DMS 273 (cell line): ENCODE measurements at regions not wholly inside any gene's neighbourhood (a gene's known extent, or its start where the extent isn't known, plus 50 kb on each side); places are given as distances from the start of the nearest gene placed in this dataset.
"Not testable (repeated sequence)": the region's sequence is repeated elsewhere in the genome, so short reads cannot be mapped to it uniquely, and the experiment has no call there.

ENCODE experiments used
- DNase-seq: peaks from one replicate; lab custom pipeline; 2025; ENCODE audit not compliant: unreplicated experiment; lab: John Stamatoyannopoulos, UW

GRCh38 chr5:113719549-113719948 is 206.1 kb downstream of the YTHDC2 start:
- no peak for DNase-seq

GRCh38 chr5:113721171-113721570 is 207.7 kb downstream of the YTHDC2 start:
- DNase-seq = no peak

GRCh38 chr5:113723021-113723420 is 209.5 kb downstream of the YTHDC2 start:
- DNase-seq = no peak

GRCh38 chr5:113735751-113736150 is 222.3 kb downstream of the YTHDC2 start:
- DNase-seq = no peak

- DNase-seq = no peak
Measured at GRCh38 chr5:113742176-113742575, 228.7 kb downstream of the YTHDC2 start.

- no peak for DNase-seq
Measured at GRCh38 chr5:113742639-113743038, 229.1 kb downstream of the YTHDC2 start.

- DNase-seq = no peak
Measured at GRCh38 chr5:113748403-113748802, 234.9 kb downstream of the YTHDC2 start.

GRCh38 chr5:113749334-113749733 is 235.8 kb downstream of the YTHDC2 start:
- no peak for DNase-seq

- DNase-seq = not testable (repeated sequence)
Measured at GRCh38 chr5:113753182-113753581, 239.7 kb downstream of the YTHDC2 start.

GRCh38 chr5:113755516-113755915 is 242.0 kb downstream of the YTHDC2 start:
- DNase-seq = no peak

GRCh38 chr5:113757508-113757907 is 244.0 kb downstream of the YTHDC2 start:
- no peak for DNase-seq

- no peak for DNase-seq
Measured at GRCh38 chr5:113759505-113759904, 246.0 kb downstream of the YTHDC2 start.

- DNase-seq = no peak
Measured at GRCh38 chr5:113760486-113760885, 247.0 kb downstream of the YTHDC2 start.

GRCh38 chr5:113761594-113761993 is 248.1 kb downstream of the YTHDC2 start:
- DNase-seq = no peak

GRCh38 chr5:113764382-113764781 is 250.9 kb downstream of the YTHDC2 start:
- DNase-seq = no peak

- not testable (repeated sequence) for DNase-seq
Measured at GRCh38 chr5:113766827-113767226, 253.3 kb downstream of the YTHDC2 start.

GRCh38 chr5:113770648-113771047 is 257.2 kb downstream of the YTHDC2 start:
- DNase-seq = no peak

- DNase-seq = no peak
Measured at GRCh38 chr5:113771483-113771882, 258.0 kb downstream of the YTHDC2 start.

- DNase-seq = no peak
Measured at GRCh38 chr5:113776168-113776567, 262.7 kb downstream of the YTHDC2 start.

- no peak for DNase-seq
Measured at GRCh38 chr5:113776832-113777525, 263.5 kb downstream of the YTHDC2 start.

GRCh38 chr5:113778147-113778546 is 264.7 kb downstream of the YTHDC2 start:
- DNase-seq = no peak

- no peak for DNase-seq
Measured at GRCh38 chr5:113788141-113788655, 274.7 kb downstream of the YTHDC2 start.

GRCh38 chr5:113789769-113790168 is 276.3 kb downstream of the YTHDC2 start:
- no peak for DNase-seq
